Caco-2 (cell line): ENCODE measurements at regions not wholly inside any gene's neighbourhood (a gene's known extent, or its start where the extent isn't known, plus 50 kb on each side); places are given as distances from the start of the nearest gene placed in this dataset.

Source experiments
- BruUV-seq: library from RNA; stranded (reverse); fragments of 400-500 nt; replicated peaks from 2 replicates; lab custom pipeline; 2021; lab: Mats Ljungman, UMichigan
- CTCF ChIA-PET: fragments of 300-600 bp; sonication (Branson Sonifier 250); formaldehyde crosslinking; loops from one replicate; lab custom pipeline; 2022; ENCODE audit warnings: antibody characterized with exemption; lab: Charles Lee
- POLR2A ChIA-PET: fragments of 300-600 bp; sonication (Branson Sonifier 250); formaldehyde crosslinking; loops from one replicate; lab custom pipeline; 2022; ENCODE audit warnings: antibody characterized with exemption; lab: Charles Lee
- DNase-seq, 2 experiments: peaks; one replicate each; pipeline versions ENCODE4 v3.0.0 to v3.0.0-alpha.2; 2020 to 2022
- H3K27me3 ChIP-seq: replicated peaks from 2 replicates; pipeline ENCODE4 v1.6.0; 2011; ENCODE audit warnings: low read length; ENCODE audit not compliant: control insufficient read depth, insufficient read depth
- H3K36me3 ChIP-seq: 2 replicates; pipeline ENCODE4 v1.5.1; 2011; ENCODE audit warnings: low read length; ENCODE audit not compliant: control insufficient read depth, insufficient read depth
- H3K4me1 ChIP-seq: fragments of 250-450 bp; sonication (Bioruptor Pico); 2 replicates; pipeline ENCODE4 v1.5.1; 2020; ENCODE audit warnings: mild to moderate bottlenecking
- H3K4me3 ChIP-seq: 2 replicates; pipeline ENCODE4 v1.5.1; 2011; ENCODE audit warnings: low read depth, mild to moderate bottlenecking, control low read depth, low read length
- H3K9me3 ChIP-seq: fragments of 250-450 bp; sonication (Bioruptor Pico); 2 replicates; pipeline ENCODE4 v1.5.1; 2020; ENCODE audit warnings: mild to moderate bottlenecking, moderate library complexity
- H3K27ac Mint-ChIP-seq: one replicate; pipeline ENCODE4 v1.8.0; 2022; ENCODE audit warnings: mixed read lengths; ENCODE audit not compliant: unreplicated experiment
- H3K27me3 Mint-ChIP-seq: one replicate; pipeline ENCODE4 v1.8.0; 2022; ENCODE audit warnings: mixed read lengths; ENCODE audit not compliant: insufficient read depth, unreplicated experiment
- H3K36me3 Mint-ChIP-seq: one replicate; pipeline ENCODE4 v1.8.0; 2022; ENCODE audit warnings: mild to moderate bottlenecking, mixed read lengths; ENCODE audit not compliant: insufficient read depth, unreplicated experiment
- H3K4me1 Mint-ChIP-seq: one replicate; pipeline ENCODE4 v1.8.0; 2022; ENCODE audit warnings: low read depth, mixed read lengths; ENCODE audit not compliant: unreplicated experiment
- H3K4me3 Mint-ChIP-seq: one replicate; pipeline ENCODE4 v1.8.0; 2022; ENCODE audit warnings: mild to moderate bottlenecking, moderate library complexity, mixed read lengths; ENCODE audit not compliant: unreplicated experiment
- H3K9me3 Mint-ChIP-seq: one replicate; pipeline ENCODE4 v1.8.0; 2022; ENCODE audit warnings: mixed read lengths; ENCODE audit not compliant: unreplicated experiment
- CTCF ChIP-seq, 2 experiments: fragments of 200-600 bp in 1 of 2; IDR thresholded peaks; 1 replicate in 1 of 2; 2 replicates in 1 of 2; pipeline versions ENCODE4 v1.5.1 to v1.8.0; 2011 to 2022; ENCODE audit warnings: antibody characterized with exemption in 1 of 2, control low read depth in 1 of 2, inconsistent platforms in 1 of 2, low read depth in 1 of 2, low read length in 1 of 2, mild to moderate bottlenecking in 1 of 2, moderate library complexity in 1 of 2; ENCODE audit not compliant: insufficient read depth in 1 of 2, severe bottlenecking in 1 of 2, unreplicated experiment in 1 of 2
- intact Hi-C: fragments of 100-400 bp; cut with micrococcal nuclease; formaldehyde crosslinking; loops from one replicate; pipeline ENCODE4 v1.10.0; 2022; ENCODE audit not compliant: unreplicated experiment

GRCh38 chr5:68465934-68466551 lies 250.5 kb downstream of the PIK3R1 start:
- no peak for TF ChIP-seq CTCF (IDR thresholded peaks at IDR 0.05; ENCODE audit: insufficient read depth in 1 of 2, low read depth in 1 of 2, low read length in 1 of 2, severe bottlenecking in 1 of 2, unreplicated experiment in 1 of 2)
- no peaks in the 10 kb centered on the region for H3K9me3 Mint-ChIP-seq
- Histone ChIP-seq H3K9me3 (no peaks in the 10 kb centered on the region), H3K4me1 (no peaks in the 10 kb centered on the region), H3K36me3 (no peaks in the 10 kb centered on the region), H3K4me3 (no peak overlapping the region), H3K27me3 (no peaks in the 10 kb centered on the region)
- intact Hi-C loops: loop anchor here (10.0 kb wide), 1 partner anchor 199 kb away; no protein-coding TSS in a partner anchor
- no peak overlapping the region for H3K27ac Mint-ChIP-seq
- no peaks in the 10 kb centered on the region for H3K36me3 Mint-ChIP-seq
- DNase-seq: no peak
- no TSS peak for BruUV-seq
- H3K4me1 Mint-ChIP-seq: no peaks in the 10 kb centered on the region
- CTCF ChIA-PET: no interaction called here
- POLR2A ChIA-PET: no interaction called here
- H3K4me3 Mint-ChIP-seq: no peak overlapping the region
- H3K27me3 Mint-ChIP-seq: no peaks in the 10 kb centered on the region

- ChIA-PET POLR2A (no interaction called here), CTCF (interaction anchor here (0.6 kb wide), 1 partner anchor 371 kb away, joined by 3 read pairs; no protein-coding TSS in a partner anchor)
- no peak for TF ChIP-seq CTCF (IDR thresholded peaks at IDR 0.05; ENCODE audit: insufficient read depth in 1 of 2, low read depth in 1 of 2, low read length in 1 of 2, severe bottlenecking in 1 of 2, unreplicated experiment in 1 of 2)
- H3K36me3 Mint-ChIP-seq: no peaks in the 10 kb centered on the region
- DNase-seq: no peak
- H3K27me3 Mint-ChIP-seq: no peaks in the 10 kb centered on the region
- Histone ChIP-seq H3K9me3 (no peaks in the 10 kb centered on the region), H3K36me3 (no peaks in the 10 kb centered on the region), H3K27me3 (no peaks in the 10 kb centered on the region), H3K4me1 (no peaks in the 10 kb centered on the region), H3K4me3 (no peak overlapping the region)
- no peak overlapping the region for H3K27ac Mint-ChIP-seq
- no peaks in the 10 kb centered on the region for H3K4me1 Mint-ChIP-seq
- no peaks in the 10 kb centered on the region for H3K9me3 Mint-ChIP-seq
- H3K4me3 Mint-ChIP-seq: no peak overlapping the region
- no TSS peak for BruUV-seq
- intact Hi-C loops: loop anchor here (10.0 kb wide), 1 partner anchor 198 kb away; no protein-coding TSS in a partner anchor
These were observed 251.7 kb downstream of the PIK3R1 start for GRCh38 chr5:68467208-68467607.

- Mint-ChIP-seq H3K27ac (no peak overlapping the region), H3K36me3 (no peaks in the 10 kb centered on the region), H3K4me3 (no peak overlapping the region), H3K4me1 (no peaks in the 10 kb centered on the region), H3K27me3 (no peaks in the 10 kb centered on the region), H3K9me3 (no peaks in the 10 kb centered on the region)
- no peak for DNase-seq
- Histone ChIP-seq H3K4me1 (no peaks in the 10 kb centered on the region), H3K9me3 (no peaks in the 10 kb centered on the region), H3K36me3 (no peaks in the 10 kb centered on the region), H3K4me3 (no peak overlapping the region), H3K27me3 (no peaks in the 10 kb centered on the region)
- intact Hi-C loops: loop anchor here (10.0 kb wide), 1 partner anchor 197 kb away; no protein-coding TSS in a partner anchor
- BruUV-seq: no TSS peak
- ChIA-PET POLR2A (no interaction called here), CTCF (no interaction called here)
- no peak for TF ChIP-seq CTCF (IDR thresholded peaks at IDR 0.05; ENCODE audit: insufficient read depth in 1 of 2, low read depth in 1 of 2, low read length in 1 of 2, severe bottlenecking in 1 of 2, unreplicated experiment in 1 of 2)
These were observed 252.2 kb downstream of the PIK3R1 start for GRCh38 chr5:68467794-68468193.
